HG03139 (cell line): ENCODE measurements at regions not wholly inside any gene's neighbourhood (a gene's known extent, or its start where the extent isn't known, plus 50 kb on each side); places are given as distances from the start of the nearest gene placed in this dataset.
"Not testable (repeated sequence)": the region's sequence is repeated elsewhere in the genome, so short reads cannot be mapped to it uniquely, and the experiment has no call there.

Source experiments
- ATAC-seq: cut with Tn5 transposase; IDR thresholded peaks from one replicate; pipeline ENCODE4 v1.9.1; 2021; ENCODE audit not compliant: unreplicated experiment

DNA sequence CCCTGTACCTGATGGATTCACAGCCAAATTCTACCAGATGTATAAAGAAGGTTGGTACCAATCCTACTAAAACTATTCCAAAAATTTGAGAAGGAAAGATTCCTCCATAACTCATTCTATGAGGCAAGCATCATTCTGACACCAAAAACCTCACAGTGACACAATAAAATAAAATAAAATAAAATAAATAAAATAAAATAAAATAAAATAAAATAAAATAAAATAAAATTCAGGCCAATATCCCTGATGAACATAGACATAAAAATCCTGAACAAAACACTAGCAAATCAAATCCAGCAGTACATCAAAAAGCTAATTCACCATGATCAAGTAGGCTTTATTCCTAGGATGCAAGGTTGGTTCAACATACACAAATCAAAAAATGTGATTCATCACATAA is 108.1 kb downstream of the PROX1 start:
- not testable (repeated sequence) for ATAC-seq

DNA sequence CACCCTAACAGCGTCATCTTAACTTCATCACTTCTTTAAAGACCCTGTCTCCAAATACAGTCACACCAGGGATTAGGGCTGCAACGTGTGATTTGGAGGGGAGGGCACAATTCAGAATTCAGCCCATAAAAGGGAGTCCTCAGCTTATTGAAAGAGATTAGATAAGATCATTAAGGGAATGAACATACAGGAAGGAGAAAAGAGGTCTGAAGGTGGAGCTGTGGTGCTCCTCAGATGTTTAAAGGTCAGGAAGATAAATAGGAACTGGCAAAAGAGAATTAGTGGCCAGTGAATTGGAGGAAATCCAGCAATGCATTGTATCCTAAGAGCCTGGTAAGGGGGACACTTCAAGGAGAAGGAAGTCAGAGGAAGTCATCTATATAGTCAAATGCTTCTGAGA is 113.5 kb downstream of the PROX1 start:
- no peak for ATAC-seq

DNA sequence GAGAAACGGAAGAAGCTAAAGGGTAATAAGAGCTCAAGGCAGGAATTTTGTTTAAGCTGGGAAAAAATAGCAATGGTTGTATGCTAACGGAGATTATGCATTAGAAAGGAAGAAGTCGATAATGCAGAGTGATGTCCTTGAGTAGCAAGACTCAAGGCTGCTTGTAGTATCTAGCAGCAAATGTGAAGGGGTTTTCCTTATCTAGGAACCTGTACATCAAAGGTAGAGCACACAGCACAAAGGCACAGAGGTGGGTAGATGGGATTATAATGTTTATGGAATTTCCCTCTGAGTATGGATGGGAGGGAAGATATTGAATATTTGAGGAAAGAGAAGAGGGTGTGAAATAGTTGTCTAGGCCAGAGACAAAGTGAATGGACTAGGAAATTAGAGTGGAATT is 114.1 kb downstream of the PROX1 start:
- ATAC-seq = no peak

DNA sequence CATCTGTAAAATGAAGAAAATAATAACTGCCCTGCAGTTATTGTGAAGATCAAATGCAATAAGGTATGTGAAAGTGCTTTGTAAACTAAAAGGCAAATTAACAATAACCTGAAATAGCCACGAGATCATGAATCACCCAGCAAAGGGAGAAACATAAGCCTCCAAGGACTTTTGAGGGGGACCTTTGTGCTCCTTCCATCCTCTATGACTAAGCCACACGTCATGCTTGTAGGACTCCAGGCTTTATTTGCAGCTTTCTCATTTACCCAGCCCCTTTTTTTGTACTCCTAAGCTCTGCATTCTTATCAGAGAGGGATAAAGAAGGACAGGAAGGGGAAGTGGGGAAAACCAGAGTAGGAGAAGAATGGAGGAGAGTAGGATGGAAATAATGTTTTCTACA is 115.1 kb downstream of the PROX1 start:
- no peak for ATAC-seq

DNA sequence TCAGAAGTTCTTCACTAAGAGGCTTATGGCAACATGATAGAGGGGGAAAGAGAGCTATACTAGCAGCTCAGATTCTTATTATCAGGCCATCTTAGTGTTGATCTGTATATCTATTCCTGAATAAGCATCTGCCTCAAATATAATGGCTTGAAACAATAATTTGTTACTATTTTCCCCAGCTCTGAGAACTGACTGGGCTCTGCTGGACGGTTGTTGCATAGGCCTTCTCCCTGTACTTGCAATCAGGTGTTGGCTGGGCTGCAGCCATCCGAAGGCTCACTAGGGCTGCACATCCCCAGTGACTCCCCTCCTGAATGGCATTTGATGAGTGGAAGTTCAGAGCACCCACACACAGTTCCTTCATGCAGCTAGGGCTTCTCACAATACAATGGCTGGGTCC is 116.0 kb downstream of the PROX1 start:
- no peak for ATAC-seq

DNA sequence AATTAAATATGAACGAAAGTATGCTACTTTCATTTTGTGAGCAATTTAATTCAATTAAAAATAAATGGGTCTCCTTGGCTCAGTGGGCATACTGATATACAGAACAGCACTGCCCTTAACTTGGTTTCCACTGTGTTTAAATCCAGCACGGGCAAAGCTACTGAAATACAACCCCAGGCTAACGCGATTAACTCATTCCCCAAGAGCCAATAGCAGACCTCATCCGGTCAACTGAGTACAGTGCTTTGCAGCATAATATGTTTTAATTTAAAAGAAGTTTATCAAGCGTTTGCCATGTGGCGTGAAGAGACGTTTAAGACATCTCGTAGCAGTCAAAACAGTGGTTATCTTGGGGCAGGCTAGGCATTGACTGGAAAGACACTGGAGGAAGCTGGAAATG is 118.6 kb downstream of the PROX1 start:
- no peak for ATAC-seq

DNA sequence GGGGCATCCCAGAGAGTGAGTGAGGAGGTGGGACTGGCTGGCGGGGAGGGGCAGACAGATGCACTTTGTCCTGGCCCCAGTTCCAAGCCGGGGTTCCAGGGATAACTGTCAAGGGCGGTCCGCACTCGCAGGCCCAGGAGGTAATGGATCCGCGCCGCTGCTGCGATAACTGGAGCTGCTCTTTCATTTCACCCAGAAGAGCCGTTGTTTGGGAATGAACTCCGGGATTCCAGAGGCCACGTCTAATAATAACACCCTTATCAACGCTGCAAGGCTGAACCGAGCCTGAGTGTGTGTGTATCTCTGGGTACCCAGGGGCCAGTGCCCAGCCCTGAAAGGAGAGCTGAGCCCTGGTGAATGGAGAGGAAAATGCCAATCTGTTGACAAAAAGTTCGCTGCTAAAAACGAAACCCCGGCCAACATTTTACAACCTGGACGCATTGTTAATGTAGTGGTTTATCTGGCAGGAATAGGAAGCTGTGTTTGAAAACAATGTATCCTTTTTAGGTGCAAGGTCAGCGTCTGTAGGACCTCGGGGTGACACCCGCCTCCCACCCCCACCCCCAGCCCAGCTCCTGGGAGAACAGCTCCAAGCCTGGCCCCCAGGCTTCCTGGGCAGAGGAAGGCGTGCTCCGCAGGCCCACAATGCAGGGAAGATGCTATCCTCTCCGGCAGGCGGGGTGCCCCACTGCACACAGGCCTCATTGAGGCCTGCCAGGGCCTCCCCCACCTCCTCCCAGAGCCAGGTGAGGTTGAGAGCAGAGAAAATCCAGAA is 119.7 kb downstream of the PROX1 start:
- ATAC-seq = no peak

DNA sequence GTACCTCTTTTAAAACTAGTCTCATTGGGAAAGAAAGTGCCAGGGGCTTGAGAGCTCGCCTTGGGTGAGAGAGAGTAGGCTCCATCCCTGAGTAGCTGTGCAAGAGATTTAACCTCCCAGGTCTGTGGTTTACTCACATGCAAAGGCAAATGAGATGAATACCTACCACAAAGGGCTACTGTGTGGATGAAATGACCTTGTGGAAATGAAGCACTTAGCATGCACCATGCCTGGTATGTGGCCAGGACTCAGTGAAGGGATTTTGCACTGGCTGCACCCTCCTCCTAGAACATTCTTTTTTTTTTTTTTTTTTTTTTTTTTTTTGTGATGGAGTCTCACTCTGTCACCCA is 120.3 kb downstream of the PROX1 start:
- ATAC-seq = no peak

DNA sequence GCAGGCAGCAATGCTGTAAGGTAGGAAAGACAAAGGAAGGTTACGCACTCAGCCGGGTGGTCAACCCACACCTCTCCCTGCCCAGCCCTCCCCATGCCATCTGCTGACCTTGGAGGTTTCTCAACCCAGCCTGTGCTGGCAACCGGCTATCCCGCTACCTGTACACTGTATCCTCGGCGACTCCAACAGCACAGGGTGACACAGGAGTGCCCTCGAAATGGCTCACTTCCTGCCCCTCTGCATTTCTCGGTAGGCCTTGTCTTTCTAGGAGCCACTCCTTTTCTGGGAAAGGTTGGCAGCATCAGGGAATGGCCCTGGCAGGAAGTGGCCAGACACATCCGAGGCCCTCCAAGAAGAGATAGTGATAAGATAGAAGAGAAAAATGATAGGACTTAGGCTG is 124.0 kb downstream of the PROX1 start:
- no peak for ATAC-seq

DNA sequence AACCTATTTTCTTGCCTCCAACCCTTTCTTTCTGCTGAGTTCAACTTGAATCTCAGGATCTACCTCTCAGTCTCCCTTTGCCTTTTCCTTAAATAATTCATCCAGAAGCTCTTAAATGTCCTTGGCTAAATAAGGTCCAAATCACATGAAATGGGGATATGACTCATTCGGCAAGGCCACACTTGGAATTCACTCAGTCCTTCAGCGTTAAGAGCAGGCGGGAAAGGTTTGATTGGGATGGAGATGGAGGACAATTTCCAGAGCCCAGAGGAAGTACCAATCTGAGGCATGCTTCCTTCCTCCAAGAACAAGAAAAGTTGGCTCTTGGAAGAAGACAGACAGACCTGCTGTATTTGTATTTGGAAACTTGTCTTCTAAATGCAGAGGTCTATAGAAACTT is 128.5 kb downstream of the PROX1 start:
- no peak for ATAC-seq

DNA sequence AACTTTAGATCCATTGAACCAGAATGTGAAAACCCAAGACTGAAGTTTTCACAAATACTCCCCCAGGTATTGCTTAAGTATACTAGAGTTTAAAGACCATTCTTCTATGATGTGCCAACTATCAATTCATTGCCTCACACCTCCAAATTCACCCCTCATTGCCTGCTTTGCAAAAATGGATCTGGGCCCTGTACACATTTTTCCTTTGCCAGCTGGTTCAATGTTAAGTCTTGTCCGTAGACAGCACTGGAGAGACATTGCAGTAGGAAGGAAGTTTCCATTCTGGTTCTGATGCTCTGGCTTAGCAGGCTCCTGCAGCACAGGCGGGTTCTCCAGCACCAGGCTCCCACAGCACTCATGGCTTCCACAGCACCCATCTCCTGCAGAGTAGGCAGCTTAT is 130.0 kb downstream of the PROX1 start:
- no peak for ATAC-seq

DNA sequence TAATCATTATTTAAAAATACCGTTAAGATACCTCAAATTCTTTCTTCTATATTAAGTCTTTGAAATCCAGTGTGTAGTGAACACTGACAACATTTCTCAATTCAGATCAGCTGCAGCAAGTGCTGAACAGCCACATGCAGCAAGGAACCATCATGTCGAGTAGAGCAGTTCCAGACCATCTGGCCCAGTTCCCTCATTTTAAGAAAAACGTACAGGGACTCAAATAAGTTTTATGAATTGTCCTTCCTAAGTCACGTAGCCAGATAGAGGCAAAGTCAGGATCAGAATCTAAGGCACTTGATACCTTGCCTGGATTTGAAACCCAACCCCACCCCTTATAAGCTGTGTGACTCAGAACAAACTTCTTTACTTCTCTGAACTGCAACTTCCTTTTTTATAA is 132.4 kb downstream of the PROX1 start:
- no peak for ATAC-seq

DNA sequence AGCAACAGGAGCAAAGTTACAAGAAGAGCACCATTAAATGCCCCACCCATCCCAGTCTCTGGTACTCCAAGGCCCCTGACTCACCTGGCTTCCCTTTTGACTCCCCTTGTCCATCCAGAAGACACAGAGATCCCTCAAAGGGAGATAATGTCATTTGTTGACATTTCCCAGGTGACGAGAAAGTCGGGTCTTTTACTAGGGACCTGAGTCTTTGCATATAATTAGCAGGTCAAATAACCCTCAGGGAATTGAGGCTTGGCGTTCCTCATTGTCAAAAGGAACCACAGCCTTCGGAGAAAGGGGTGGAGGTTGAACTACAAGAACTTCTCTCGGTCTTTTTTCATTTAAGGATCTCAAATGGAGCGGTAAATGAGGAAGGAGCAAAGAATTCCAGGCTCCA is 133.2 kb downstream of the PROX1 start:
- ATAC-seq = no peak

DNA sequence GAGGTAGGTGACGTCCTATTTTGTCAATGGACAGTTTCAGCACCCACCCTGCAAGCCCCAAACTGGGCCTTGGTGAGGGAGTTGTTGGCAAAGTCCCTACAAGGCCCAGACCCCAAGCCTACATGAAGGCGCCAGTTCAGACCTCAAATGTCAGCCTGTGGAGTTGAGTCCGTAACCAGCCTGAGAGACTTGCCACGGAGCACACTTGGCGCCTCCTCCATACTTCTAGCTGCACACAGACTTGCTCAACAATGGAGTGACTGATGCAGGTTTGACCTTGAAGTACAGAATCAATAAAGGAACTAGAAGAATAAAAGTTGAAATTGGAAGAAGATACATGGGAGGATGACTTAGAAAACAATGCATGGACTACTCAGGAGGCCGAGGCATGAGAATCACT is 134.3 kb downstream of the PROX1 start:
- ATAC-seq = no peak

DNA sequence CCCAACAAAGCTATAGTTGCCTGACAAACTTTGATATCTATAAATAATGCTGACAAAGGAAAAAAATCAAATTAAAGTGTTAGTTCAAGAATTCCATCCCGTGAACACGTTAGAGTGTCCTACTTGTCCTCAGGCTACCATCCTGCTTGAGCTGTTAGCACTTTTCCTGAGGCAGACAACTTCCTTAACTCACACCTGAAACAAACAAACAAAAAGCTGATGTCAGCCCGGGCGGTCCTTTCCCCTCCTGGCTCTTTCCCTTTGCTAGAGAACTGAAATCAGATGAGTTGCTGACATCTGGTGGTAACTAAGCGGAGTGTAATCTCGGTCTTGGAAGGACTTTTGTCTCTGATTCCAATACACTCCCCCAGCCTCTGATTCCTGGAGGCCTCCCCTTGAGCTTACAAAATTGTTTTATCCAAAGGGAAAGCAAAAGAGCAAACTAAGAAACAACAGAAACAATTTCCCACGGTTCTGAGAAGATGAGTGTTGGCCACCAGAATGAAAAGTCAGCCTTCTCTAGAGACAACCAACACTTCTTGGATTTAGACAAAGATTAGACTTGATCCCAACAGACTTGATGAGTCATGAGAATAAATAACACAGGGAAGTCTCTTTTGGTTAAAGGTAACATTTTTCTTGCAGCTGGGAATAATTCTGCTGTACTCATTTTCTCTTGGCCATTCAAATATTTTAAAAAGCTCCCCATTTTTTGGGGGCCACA is 135.4 kb downstream of the PROX1 start:
- peak; percentile 70 for ATAC-seq

DNA sequence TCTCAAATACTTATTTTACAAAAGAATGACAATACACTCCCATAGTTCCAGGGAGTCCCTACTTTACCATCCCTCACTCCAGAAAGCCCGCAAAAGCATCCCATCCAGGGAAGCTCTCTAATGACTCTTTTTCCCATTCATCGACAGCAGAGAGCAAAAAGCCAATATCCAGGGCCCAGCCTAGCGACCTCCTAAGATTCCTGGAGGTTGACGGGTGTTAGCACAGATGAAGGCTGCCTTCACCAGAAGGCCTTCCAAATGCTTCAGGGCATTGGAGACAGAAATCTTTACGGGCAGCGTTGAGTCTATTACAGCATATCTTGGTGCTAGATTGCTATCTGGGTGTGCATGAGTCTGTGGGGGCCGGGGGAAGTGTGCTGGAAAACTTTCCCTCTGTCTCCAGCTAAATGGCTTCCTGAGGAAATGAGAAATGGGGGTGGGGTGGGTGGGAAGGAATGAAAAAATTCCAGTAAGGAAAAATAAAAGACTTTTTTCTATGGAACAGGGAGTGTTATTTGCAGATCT is 136.6 kb downstream of the PROX1 start:
- no peak for ATAC-seq

DNA sequence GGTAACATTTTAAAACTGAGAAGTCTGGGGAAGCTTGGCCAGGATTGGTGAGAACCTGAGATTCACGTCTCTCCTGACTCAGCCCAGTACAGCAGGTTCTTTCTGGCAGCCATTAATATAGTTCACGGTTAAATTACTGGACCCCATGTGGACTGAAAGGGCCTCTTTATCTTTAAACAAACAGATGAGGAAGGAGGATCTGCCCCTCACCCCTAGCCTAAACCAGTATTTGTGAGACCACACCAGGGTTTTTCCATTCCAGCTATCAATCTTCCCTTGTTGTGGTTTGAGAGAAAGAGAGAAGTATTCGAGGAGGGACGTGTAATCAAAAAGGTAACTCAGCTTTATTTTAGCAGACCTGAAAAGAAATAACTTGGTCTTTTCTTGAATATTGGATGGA is 137.1 kb downstream of the PROX1 start:
- no peak for ATAC-seq

DNA sequence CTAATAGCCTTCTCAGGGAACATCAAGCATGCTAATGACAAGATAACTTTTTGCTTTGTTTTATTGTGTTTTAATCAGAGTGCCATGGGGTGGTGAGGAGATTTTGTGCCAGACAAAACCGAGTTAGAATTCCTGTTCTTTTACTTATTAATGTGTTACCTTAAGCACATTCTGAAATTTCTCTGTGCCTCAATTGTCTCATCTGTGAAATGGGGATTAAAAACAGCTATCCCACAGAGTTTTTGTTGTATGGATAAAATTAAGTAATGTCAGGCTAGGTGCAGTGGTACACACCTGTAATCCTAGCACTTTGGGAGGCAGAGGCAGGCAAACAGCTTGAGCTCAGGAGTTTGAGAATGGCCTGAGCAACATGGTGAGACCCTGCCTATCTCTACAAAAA is 138.0 kb downstream of the PROX1 start:
- no peak for ATAC-seq

DNA sequence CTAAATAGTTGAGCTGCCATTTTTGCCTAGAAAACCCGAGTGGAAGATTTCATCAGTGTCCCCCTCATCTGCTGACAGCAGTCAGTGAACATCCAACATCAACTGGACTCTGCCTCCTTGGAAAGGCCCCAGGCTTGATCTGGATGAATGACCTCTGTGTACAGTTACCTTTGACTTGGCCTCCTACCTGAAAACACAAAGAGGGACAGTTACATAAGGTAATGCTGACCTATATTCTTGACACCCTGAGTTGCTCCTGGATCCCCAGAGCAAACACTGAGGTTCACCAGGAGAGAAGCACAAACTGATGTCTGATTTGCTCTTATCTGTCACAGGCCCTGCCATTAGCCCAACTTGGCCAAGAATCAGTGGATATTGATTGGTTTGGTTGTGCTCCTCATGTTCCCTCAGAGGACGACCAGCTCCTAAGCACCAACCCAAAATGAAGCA is 138.9 kb downstream of the PROX1 start:
- no peak for ATAC-seq

DNA sequence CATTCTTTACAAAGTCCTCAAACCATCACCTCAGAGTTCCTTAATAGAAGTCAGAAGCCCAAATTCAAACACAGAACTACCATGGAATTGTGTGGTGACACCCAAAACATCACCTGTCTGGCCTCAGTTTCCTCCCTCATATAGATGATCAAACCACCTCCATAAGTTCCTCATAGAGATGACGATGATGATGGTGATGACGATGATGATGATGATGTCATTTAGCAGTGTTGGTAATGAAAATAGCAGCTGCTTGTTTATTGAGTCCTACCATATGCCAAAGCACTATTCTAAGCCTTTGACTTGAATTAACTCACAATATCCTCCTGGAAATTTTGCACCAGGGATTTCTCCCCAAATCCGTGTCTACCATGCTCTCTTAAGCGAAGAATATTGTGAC is 139.9 kb downstream of the PROX1 start:
- no peak for ATAC-seq

DNA sequence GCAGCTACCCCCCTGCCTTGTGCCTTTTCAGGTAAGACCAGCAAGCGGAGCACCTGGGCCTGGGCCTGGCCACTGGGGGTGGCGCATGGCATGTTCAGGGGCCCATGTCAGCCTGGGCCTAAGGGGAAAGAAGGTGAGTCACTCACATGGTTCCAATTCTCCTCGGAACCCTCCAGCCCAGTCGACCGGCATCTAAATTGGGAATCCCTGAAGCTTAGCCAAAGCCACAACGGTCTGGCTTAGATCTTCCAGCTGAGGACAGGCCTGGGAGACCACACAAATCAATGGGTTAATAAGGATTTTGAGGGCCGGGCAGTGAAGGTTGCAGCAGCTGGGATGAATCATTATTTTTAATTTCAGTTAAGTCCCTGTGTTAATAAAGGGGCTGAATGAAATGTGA is 145.1 kb upstream of the SMYD2 start:
- ATAC-seq = no peak

DNA sequence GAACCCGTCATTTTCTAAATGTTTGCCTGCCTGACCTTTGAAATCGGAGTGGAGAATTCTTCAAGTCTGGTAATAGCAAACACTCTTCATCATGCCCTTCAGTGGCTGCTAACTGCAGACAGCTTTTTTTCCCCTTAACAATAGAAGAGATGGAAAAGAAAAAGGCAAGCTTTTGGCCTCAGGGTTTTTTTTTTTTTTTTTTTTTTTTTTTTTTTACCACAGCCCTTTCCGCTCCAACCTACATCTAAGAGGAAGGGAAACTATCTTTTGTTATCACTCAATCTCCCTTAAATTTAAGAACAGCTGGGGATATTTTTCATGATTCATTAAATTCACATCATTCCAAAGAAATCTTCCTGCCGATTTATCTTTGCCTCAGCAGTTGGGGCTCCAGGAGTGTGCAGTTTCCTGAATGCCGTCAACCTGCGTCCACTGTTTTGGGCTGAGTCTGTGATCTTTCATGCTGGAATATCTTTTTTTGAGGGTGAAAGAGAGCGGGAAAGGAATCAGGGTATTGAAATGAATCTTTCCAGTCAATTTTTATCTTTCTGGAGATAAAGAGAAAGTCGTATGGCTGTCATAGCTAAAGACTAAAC is 144.5 kb upstream of the SMYD2 start:
- no peak for ATAC-seq
